OCI-LY7 (cell line): ENCODE measurements at regions not wholly inside any gene's neighbourhood (a gene's known extent, or its start where the extent isn't known, plus 50 kb on each side); places are given as distances from the start of the nearest gene placed in this dataset.

ENCODE experiments used
- BruUV-seq: library from RNA; stranded (reverse); fragments of 400-500 nt; replicated peaks from 2 replicates; lab custom pipeline; 2021; lab: Mats Ljungman, UMichigan
- CTCF ChIA-PET: fragments of 300-600 bp; sonication (Branson Sonifier 250); formaldehyde crosslinking; loops from one replicate; lab custom pipeline; 2022; ENCODE audit warnings: antibody characterized with exemption; ENCODE audit not compliant: unreplicated experiment; lab: Charles Lee
- POLR2A ChIA-PET: fragments of 300-600 bp; sonication (Branson Sonifier 250); formaldehyde crosslinking; loops from one replicate; lab custom pipeline; 2022; ENCODE audit warnings: antibody characterized with exemption; lab: Charles Lee
- DNase-seq: peaks from one replicate; pipeline ENCODE4 v3.0.0-alpha.2; 2015; ENCODE audit warnings: low spot score
- H2AFZ ChIP-seq: fragments of 200-600 bp; sonication (generic), shearing (Covaris generic); 2 replicates; pipeline ENCODE4 v1.6.1; 2014; ENCODE audit warnings: mild to moderate bottlenecking, antibody characterized with exemption, low read length, moderate library complexity
- H3K27ac ChIP-seq: fragments of 200-600 bp; sonication (generic); 2 replicates; pipeline ENCODE4 v1.5.1; 2014; ENCODE audit warnings: mixed run types, low read depth, mild to moderate bottlenecking, moderate library complexity, low read length, inconsistent platforms; ENCODE audit not compliant: poor library complexity, severe bottlenecking
- H3K36me3 ChIP-seq: fragments of 200-600 bp; sonication (generic); 2 replicates; pipeline ENCODE4 v1.6.1; 2014; ENCODE audit warnings: mild to moderate bottlenecking, antibody characterized with exemption, low read length, moderate library complexity, mixed read lengths; ENCODE audit not compliant: insufficient read depth
- H3K4me1 ChIP-seq: fragments of 200-600 bp; sonication (generic); 2 replicates; pipeline ENCODE4 v1.5.1; 2014; ENCODE audit warnings: mild to moderate bottlenecking, low read length; ENCODE audit not compliant: insufficient read depth, poor library complexity, severe bottlenecking
- H3K4me2 ChIP-seq: fragments of 200-600 bp; sonication (generic); 2 replicates; pipeline ENCODE4 v1.6.1; 2014; ENCODE audit warnings: mild to moderate bottlenecking, low read length
- H3K4me3 ChIP-seq: fragments of 200-600 bp; sonication (generic); 2 replicates; pipeline ENCODE4 v1.5.1; 2014; ENCODE audit warnings: mild to moderate bottlenecking, low read depth, low read length; ENCODE audit not compliant: poor library complexity, severe bottlenecking
- H3K79me2 ChIP-seq: fragments of 200-600 bp; sonication (generic); 2 replicates; pipeline ENCODE4 v1.6.1; 2016; ENCODE audit warnings: low read depth, mild to moderate bottlenecking, low read length, moderate library complexity, mixed read lengths; ENCODE audit not compliant: insufficient read depth
- H3K9me2 ChIP-seq: fragments of 200-600 bp; sonication (generic); 2 replicates; pipeline ENCODE4 v1.6.1; 2016; ENCODE audit warnings: mild to moderate bottlenecking, low read length, mixed read lengths; ENCODE audit not compliant: insufficient read depth
- H3K9me3 ChIP-seq: fragments of 200-600 bp; sonication (generic); 2 replicates; pipeline ENCODE4 v1.6.1; 2014; ENCODE audit warnings: mild to moderate bottlenecking, mixed run types, low read length, mixed read lengths
- H4K20me1 ChIP-seq: fragments of 200-600 bp; sonication (generic); 2 replicates; pipeline ENCODE4 v1.6.1; 2014; ENCODE audit warnings: mild to moderate bottlenecking, antibody characterized with exemption, low read length, moderate library complexity, mixed read lengths; ENCODE audit not compliant: insufficient read depth
- EZH2phosphoT487 ChIP-seq: fragments of 200-600 bp; sonication (generic); IDR thresholded peaks from 2 replicates; pipeline ENCODE4 v1.6.1; 2018; ENCODE audit warnings: low read depth, borderline replicate concordance, mild to moderate bottlenecking, mixed run types, antibody characterized with exemption, low read length, moderate library complexity, mixed read lengths
- intact Hi-C: fragments of 100-400 bp; cut with micrococcal nuclease; formaldehyde crosslinking; loops from one replicate; pipeline ENCODE4 v1.10.0; 2022; ENCODE audit not compliant: unreplicated experiment
- TF ChIP-seq, protein P1 (sequence below): fragments of 200-600 bp; sonication (generic); conservative IDR thresholded peaks from 2 replicates; pipeline ENCODE4 v1.5.1; 2014; ENCODE audit warnings: mild to moderate bottlenecking, antibody characterized with exemption, low read length, moderate library complexity, mixed read lengths

DNA sequence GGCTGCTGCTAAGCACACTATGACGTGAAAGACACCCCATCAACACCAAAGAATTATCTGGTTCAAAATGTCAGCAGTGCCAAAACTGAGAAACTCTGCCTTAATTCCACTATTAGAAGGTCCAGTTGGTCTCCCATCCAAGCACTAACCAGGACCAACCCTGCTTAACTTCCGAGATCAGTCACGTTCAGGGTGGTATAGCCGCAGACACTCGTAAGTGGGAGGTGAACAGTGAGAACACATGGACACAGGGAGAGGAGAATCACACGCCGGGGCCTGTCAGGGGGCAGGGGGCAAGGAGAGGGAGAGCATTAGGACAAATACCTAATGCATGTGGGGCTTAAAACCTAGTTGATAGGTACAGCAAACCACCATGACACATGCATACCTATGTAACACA is 83.4 kb downstream of the C13orf42 start:
- no peak overlapping the region for H2AFZ ChIP-seq
- no peaks in the 10 kb centered on the region for H3K79me2 ChIP-seq
- H3K9me3 ChIP-seq: no peaks in the 10 kb centered on the region
- no peaks in the 10 kb centered on the region for H3K9me2 ChIP-seq
- intact Hi-C loops: no loop called here
- ChIA-PET POLR2A (no interaction called here), CTCF (no interaction called here)
- no peaks in the 10 kb centered on the region for H4K20me1 ChIP-seq
- H3K36me3 ChIP-seq: no peaks in the 10 kb centered on the region
- H3K4me2 ChIP-seq: no peak overlapping the region
- no peak overlapping the region for H3K27ac ChIP-seq
- TF ChIP-seq EZH2phosphoT487: no peak
- TF ChIP-seq, protein P1, sequence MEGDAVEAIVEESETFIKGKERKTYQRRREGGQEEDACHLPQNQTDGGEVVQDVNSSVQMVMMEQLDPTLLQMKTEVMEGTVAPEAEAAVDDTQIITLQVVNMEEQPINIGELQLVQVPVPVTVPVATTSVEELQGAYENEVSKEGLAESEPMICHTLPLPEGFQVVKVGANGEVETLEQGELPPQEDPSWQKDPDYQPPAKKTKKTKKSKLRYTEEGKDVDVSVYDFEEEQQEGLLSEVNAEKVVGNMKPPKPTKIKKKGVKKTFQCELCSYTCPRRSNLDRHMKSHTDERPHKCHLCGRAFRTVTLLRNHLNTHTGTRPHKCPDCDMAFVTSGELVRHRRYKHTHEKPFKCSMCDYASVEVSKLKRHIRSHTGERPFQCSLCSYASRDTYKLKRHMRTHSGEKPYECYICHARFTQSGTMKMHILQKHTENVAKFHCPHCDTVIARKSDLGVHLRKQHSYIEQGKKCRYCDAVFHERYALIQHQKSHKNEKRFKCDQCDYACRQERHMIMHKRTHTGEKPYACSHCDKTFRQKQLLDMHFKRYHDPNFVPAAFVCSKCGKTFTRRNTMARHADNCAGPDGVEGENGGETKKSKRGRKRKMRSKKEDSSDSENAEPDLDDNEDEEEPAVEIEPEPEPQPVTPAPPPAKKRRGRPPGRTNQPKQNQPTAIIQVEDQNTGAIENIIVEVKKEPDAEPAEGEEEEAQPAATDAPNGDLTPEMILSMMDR: no peak
- no peak overlapping the region for H3K4me3 ChIP-seq
- DNase-seq: no peak
- no TSS peak for BruUV-seq
- no peaks in the 10 kb centered on the region for H3K4me1 ChIP-seq

DNA sequence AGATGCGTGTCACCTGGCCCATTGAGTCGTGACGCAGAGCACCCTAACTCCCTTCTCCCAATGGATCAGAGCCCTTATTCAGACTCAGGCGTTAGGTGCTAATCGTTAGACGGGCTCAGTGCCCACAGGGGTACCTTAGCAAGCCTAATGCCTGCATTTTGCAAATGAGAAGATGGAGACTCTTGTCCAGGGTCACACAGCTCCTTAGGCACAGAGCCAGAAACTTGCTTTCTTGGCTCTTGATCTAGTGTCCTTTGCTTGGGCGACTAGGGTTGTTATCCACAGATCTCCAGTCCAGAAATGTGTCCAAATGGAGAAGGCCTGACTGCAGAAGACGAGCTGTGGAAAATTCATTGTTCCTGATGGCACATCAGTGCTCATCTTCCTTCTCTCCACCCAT is 85.1 kb downstream of the C13orf42 start:
- Histone ChIP-seq H3K4me1 (no peaks in the 10 kb centered on the region), H3K79me2 (no peaks in the 10 kb centered on the region), H3K36me3 (no peaks in the 10 kb centered on the region), H4K20me1 (no peaks in the 10 kb centered on the region), H3K9me3 (no peaks in the 10 kb centered on the region), H3K27ac (no peak overlapping the region), H3K9me2 (no peaks in the 10 kb centered on the region), H3K4me3 (no peak overlapping the region), H3K4me2 (no peak overlapping the region), H2AFZ (no peak overlapping the region)
- POLR2A ChIA-PET: interaction anchor here (0.6 kb wide), 1 partner anchor 328 kb away, joined by 3 read pairs; no protein-coding TSS in a partner anchor
- intact Hi-C loops: no loop called here
- TF ChIP-seq, protein P1: no peak
- TF ChIP-seq EZH2phosphoT487: no peak
- BruUV-seq: no TSS peak
- DNase-seq: no peak
- CTCF ChIA-PET: no interaction called here

DNA sequence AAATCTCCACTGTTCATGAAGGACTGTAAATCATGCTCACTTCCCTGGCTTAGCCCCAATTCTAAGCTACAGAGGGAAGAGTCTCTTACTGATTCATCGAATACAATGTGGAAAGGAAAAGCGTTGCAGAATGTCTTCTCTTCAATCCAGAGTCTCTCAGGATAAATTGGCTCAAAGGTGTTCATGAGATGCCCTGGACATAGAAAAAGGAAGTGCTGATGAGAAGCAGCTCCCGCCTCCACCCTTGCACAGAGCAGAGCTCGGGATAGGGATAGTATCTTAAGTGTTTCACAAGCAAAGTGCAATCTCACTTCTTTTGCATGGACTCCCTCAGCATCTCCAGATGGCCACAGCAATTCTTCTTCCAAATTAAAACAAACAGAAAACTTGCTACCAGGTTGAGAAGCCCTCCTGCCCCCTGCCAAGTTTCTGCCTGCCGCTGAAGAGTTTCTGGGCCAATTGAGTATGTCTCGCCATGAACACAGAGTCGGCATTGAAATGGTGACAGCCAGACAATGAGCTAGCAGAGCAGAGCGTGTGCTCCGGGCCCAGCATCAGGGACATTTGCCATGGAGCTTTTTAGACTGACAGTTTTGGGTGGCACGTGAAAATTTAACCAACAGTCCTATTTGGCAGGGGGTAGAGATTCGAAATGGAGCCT is 85.7 kb downstream of the C13orf42 start:
- Histone ChIP-seq H3K27ac (no peak overlapping the region), H3K79me2 (no peaks in the 10 kb centered on the region), H3K4me2 (no peak overlapping the region), H3K36me3 (no peaks in the 10 kb centered on the region), H3K4me3 (no peak overlapping the region), H3K4me1 (no peaks in the 10 kb centered on the region), H3K9me3 (no peaks in the 10 kb centered on the region), H3K9me2 (no peaks in the 10 kb centered on the region), H4K20me1 (no peaks in the 10 kb centered on the region), H2AFZ (no peak overlapping the region)
- no peak for TF ChIP-seq EZH2phosphoT487
- TF ChIP-seq, protein P1: no peak
- BruUV-seq: no TSS peak
- intact Hi-C loops: no loop called here
- CTCF ChIA-PET: no interaction called here
- POLR2A ChIA-PET: no interaction called here
- no peak for DNase-seq
